Gastroesophageal sphincter (tissue), 3 donors: ENCODE measurements at regions not wholly inside any gene's neighbourhood (a gene's known extent, or its start where the extent isn't known, plus 50 kb on each side); places are given as distances from the start of the nearest gene placed in this dataset.

Source experiments
- CTCF ChIP-seq, 4 experiments: fragments of 200-600 bp in 2 of 4; fragments of 450-650 bp in 2 of 4; sonication (generic) in 1 of 4; IDR thresholded peaks; one replicate each; pipeline ENCODE4 v1.5.1; 2017 to 2019; ENCODE audit warnings: antibody characterized with exemption in 4 of 4, mild to moderate bottlenecking in 2 of 4, moderate library complexity in 2 of 4
- EP300 ChIP-seq: sonication (generic); formaldehyde crosslinking; IDR thresholded peaks from one replicate; pipeline ENCODE4 v1.6.1; 2017; ENCODE audit warnings: antibody characterized with exemption, mild to moderate bottlenecking

GRCh38 chr16:35185366-35186044 lies 1726.1 kb downstream of the TP53TG3F start:
- TF ChIP-seq CTCF (IDR thresholded peaks at IDR 0.05) (no peak), EP300 (no peak)
